ENCODE measurements at regions not wholly inside any gene's neighbourhood (a gene's known extent, or its start where the extent isn't known, plus 50 kb on each side); places are given as distances from the start of the nearest gene placed in this dataset.

DNA sequence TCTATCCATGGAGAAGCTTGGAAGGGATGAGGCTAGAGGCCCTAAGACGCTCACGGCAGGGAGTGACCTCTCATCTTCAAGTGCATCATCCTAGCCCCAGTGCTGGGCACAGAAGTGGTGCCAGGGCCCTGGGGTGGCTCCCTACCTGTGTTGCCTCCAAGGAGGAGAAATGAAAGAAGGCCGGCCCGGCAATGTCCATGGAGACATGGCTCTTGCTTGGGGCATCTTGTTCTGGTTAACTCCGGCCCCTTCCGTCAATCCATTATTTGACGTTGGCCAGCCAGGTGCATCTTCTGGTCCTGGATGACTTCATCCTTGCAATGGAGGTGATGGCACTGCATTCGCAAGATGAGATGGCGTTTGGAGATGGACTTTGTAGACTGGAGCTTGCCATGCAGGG, 83.2 kb upstream of the ALDH1L1 start:
- TF ChIP-seq, protein P1, sequence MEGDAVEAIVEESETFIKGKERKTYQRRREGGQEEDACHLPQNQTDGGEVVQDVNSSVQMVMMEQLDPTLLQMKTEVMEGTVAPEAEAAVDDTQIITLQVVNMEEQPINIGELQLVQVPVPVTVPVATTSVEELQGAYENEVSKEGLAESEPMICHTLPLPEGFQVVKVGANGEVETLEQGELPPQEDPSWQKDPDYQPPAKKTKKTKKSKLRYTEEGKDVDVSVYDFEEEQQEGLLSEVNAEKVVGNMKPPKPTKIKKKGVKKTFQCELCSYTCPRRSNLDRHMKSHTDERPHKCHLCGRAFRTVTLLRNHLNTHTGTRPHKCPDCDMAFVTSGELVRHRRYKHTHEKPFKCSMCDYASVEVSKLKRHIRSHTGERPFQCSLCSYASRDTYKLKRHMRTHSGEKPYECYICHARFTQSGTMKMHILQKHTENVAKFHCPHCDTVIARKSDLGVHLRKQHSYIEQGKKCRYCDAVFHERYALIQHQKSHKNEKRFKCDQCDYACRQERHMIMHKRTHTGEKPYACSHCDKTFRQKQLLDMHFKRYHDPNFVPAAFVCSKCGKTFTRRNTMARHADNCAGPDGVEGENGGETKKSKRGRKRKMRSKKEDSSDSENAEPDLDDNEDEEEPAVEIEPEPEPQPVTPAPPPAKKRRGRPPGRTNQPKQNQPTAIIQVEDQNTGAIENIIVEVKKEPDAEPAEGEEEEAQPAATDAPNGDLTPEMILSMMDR (conservative IDR thresholded peaks at IDR 0.05; ENCODE audit: low read depth, low read length) = no peak
- TF ChIP-seq EZH2 (IDR thresholded peaks at IDR 0.05; ENCODE audit: borderline replicate concordance, low read depth, low read length, poor library complexity, severe bottlenecking) = no peak

Data from A673 (cell line).